ENCODE measurements at regions not wholly inside any gene's neighbourhood (a gene's known extent, or its start where the extent isn't known, plus 50 kb on each side); places are given as distances from the start of the nearest gene placed in this dataset.

- no peak for TF ChIP-seq CTCF (IDR thresholded peaks at IDR 0.05; ENCODE audit: borderline replicate concordance, control extremely low read depth, extremely low read depth, insufficient read depth, missing control alignments)
- in situ Hi-C loops (cut with MboI; ENCODE audit: low sequenced_read_pairs, unreplicated experiment), result no loop called here
- no peak for DNase-seq (ENCODE audit: low spot score)
Observed at GRCh38 chr17:77889135-77889505, 69.4 kb upstream of the TNRC6C start.

GRCh38 chr17:77889866-77890760 lies 68.4 kb upstream of the TNRC6C start:
- no peak for DNase-seq (ENCODE audit: low spot score)
- TF ChIP-seq CTCF (IDR thresholded peaks at IDR 0.05; ENCODE audit: borderline replicate concordance, control extremely low read depth, extremely low read depth, insufficient read depth, missing control alignments), result no peak
- in situ Hi-C loops (cut with MboI; ENCODE audit: low sequenced_read_pairs, unreplicated experiment), result no loop called here

- in situ Hi-C loops (cut with MboI; ENCODE audit: low sequenced_read_pairs, unreplicated experiment), result no loop called here
- no peak for DNase-seq (ENCODE audit: low spot score)
- TF ChIP-seq CTCF (IDR thresholded peaks at IDR 0.05; ENCODE audit: borderline replicate concordance, control extremely low read depth, extremely low read depth, insufficient read depth, missing control alignments), result no peak
Observed at GRCh38 chr17:77890771-77891170, 67.7 kb upstream of the TNRC6C start.

DNA sequence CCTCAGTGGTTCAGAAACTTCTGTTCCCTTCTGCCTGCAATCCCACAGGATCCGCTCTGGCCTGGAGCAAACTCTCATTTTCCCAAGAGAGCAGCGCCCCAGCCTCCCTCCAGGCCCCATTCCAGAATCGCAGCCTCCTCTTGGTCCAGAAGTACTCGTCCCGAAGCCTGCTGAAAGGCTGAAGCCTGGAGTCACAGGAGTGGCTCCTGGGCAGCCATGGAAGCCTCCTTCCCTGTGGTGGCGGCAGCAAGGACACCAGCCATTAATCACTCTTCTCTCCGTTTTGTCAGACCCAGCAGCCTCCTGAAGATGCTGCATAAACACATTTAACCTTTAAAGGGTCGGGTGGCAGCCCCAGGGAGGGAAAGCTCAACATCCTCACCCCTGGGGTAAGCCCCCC lies 66.9 kb upstream of the TNRC6C start:
- no peak for DNase-seq (ENCODE audit: low spot score)
- in situ Hi-C loops (cut with MboI; ENCODE audit: low sequenced_read_pairs, unreplicated experiment), result no loop called here
- no peak for TF ChIP-seq CTCF (IDR thresholded peaks at IDR 0.05; ENCODE audit: borderline replicate concordance, control extremely low read depth, extremely low read depth, insufficient read depth, missing control alignments)

DNA sequence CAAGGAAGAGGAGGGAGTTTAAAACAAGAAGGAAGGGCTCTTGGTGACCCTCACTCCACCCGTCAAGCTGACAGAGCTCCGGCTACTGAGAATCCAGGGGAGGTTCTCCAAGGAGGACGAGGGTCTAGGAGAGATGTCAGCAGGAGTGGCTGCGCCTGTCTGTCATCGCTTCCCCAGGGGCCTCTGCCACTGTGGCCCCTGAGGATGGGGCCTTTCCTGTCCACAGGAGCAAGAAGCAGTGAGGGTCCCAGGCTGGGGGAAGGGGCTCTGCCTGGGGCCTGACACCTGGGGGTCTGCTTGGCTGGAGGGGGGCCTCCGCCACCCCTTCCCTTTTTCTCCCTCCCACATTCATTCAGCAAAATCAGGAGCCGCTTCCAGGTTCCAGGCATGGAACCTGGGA lies 66.5 kb upstream of the TNRC6C start:
- no peak for TF ChIP-seq CTCF (IDR thresholded peaks at IDR 0.05; ENCODE audit: borderline replicate concordance, control extremely low read depth, extremely low read depth, insufficient read depth, missing control alignments)
- in situ Hi-C loops (cut with MboI; ENCODE audit: low sequenced_read_pairs, unreplicated experiment), result no loop called here
- DNase-seq (ENCODE audit: low spot score), result no peak

- no peak for DNase-seq (ENCODE audit: low spot score)
- TF ChIP-seq CTCF (IDR thresholded peaks at IDR 0.05; ENCODE audit: borderline replicate concordance, control extremely low read depth, extremely low read depth, insufficient read depth, missing control alignments), result no peak
- in situ Hi-C loops (cut with MboI; ENCODE audit: low sequenced_read_pairs, unreplicated experiment), result no loop called here
Observed at GRCh38 chr17:77892469-77893143, 65.9 kb upstream of the TNRC6C start.
